NCI-H1105 treated with DMSO at 0.1 percent for 48 hours (cell line): ENCODE measurements at regions not wholly inside any gene's neighbourhood (a gene's known extent, or its start where the extent isn't known, plus 50 kb on each side); places are given as distances from the start of the nearest gene placed in this dataset.
A peak's percentile ranks its signal among the peaks of the same experiment; 100 is the strongest.
"Not testable (repeated sequence)": the region's sequence is repeated elsewhere in the genome, so short reads cannot be mapped to it uniquely, and the experiment has no call there.

Experiments used
- DNase-seq: peaks from one replicate; lab custom pipeline; 2025; lab: John Stamatoyannopoulos, UW

DNA sequence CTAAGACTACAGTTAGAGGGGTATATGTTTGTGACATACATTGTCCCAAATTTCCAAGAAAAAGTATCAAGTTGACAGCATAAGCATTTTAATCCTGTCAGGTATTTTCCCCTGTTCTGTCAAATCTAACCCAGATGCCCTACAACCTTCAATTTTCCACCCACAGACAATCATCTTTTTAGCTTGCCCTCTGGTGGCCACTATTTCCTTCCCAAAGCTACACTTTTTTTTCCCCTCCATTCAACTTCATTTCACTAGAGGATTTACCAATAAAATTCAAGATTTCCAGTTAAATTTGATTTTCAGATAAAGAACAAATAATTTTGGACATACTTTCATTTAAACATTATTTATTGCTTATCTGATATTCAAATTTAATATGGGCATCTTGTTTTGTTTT, 286.6 kb downstream of the TENT5A start:
- peak; percentile 26 for DNase-seq

DNA sequence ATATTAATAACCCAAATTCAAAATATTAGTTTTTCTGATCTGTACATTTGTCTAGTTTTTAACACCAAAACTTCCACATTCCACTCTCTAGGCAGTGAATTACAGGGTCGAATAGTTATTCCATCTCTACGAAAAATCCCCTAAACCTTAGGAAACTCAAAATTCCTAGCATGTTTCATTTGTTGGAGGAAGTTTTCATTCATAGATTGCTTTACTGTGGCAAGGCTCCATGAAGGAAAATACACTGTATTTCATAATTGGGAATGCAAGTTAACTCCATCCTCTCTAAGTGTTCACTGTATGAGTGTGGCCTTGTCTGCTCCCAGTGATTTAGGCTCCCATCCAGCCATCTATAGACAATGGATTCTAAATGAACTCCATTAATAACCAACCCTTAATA, 296.1 kb downstream of the TENT5A start:
- DNase-seq, result no peak

GRCh38 chr6:81455641-81456040, 296.8 kb downstream of the TENT5A start:
- DNase-seq, result no peak

DNA sequence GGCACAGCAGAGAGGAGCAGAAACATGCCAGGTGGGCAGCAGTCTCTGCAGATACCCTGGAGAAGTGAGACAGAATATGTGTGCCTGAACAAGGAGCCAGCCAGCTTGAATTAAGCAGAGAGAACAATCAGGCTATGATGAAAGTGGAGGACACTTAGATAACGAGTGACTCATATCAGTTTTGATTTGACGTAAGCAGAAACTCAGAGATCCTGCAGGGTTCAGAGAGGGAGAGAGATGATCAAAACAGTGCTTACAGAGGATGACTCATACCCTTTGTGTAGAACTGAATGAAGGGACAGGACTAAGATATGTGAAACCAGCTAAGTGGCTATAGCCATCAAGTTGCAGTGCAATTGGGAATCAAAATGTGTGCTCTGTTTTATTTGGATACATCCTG, 300.7 kb downstream of the TENT5A start:
- DNase-seq, result no peak

- DNase-seq, result no peak
Observed at GRCh38 chr6:81450180-81450579, 302.3 kb downstream of the TENT5A start.

GRCh38 chr6:81446509-81446908, 306.0 kb downstream of the TENT5A start:
- no peak for DNase-seq

DNA sequence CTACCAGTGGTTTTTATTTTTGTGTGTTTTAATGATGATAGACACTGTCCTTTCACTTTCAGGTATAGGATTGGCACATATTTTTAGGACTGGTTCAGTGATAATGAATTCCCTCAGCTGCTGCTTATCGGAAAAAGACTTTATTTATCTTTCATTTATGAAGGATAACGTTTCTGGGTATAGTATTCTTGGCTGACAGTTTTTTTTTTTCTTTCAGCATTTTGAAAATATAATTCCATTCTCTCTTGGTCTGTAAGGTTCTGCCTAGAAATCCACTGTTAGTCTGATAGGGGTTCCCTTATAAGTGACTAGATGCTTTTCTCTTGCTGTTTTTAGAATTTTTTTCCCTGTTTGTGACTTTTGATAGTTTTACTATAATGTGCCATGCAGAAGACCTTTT, 313.1 kb downstream of the TENT5A start:
- no peak for DNase-seq

DNA sequence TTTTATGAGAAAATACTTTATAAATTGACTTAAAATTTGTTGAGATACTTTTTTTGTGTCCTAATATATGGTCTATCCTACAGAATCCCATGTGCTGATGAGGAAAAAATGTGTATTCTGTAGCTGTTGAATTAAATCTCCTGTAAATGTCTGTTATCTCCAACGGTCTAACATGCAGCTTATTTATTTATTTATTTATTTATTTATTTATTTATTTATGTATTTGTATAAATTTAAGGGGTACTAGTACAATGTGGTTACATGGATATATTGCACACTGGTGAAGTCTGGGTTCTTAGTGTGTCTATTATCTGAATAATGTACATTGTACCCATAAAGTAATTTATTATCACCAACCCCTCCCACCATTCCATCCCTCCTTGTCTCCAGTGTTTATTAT, 315.5 kb downstream of the TENT5A start:
- DNase-seq, result no peak

GRCh38 chr6:81413306-81413705, 339.2 kb downstream of the TENT5A start:
- no peak for DNase-seq

DNA sequence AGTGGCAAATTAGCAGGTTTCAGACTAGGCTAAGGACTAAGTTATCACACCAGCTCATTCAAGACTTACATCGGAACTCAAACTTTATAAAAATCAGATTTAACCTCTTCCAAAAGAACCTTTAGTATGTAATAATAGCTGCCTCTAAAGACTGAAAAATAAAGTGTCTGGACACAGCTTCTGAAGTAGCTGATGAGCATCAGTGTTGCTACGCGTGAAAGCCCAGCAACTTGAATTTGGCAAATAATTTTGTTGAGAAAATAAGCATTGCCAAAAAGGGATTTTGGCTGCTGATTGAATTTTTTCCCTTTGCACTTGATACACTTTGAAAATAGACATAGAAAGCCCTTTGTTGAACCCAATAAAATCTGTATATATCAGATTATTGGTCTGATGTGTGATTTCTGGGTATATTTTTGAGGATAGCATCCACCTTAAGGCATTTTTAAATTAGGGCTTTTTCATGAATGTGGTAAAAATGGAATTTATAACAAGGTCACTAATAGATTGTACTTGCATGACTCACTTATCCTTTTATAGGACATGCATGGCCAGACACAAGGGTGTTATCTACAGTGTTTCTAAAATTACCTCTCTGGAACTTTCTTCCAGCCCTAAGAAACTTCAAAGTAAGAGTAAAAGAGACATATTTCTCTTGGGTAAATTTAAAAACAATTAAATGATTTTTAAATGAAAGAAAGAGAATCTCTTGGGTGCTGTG, 350.4 kb downstream of the TENT5A start:
- no peak for DNase-seq

GRCh38 chr6:81396916-81397315, 355.6 kb downstream of the TENT5A start:
- no peak for DNase-seq

GRCh38 chr6:81387163-81387562, 365.3 kb downstream of the TENT5A start:
- DNase-seq, result no peak

GRCh38 chr6:81384921-81385320, 367.6 kb downstream of the TENT5A start:
- no peak for DNase-seq

DNA sequence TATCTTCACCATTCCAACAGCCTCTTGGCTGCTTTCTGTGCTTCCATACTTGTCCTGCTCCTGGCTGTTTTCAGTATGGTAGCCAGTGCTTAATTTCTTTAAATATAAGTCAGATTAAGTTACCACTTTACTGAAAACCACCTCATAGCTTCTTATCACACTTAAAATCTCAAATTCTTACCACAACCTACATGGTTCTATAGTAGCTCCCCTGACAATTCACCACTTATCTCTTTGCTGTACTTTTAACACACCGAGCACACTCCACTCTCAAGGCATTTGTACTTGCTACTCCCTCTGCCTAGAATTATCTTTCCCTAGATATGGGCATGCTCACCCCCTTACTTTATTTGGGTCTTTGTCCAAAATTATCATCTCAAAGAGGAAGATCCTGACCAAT, 369.0 kb downstream of the TENT5A start:
- DNase-seq, result no peak

- no peak for DNase-seq
Observed at GRCh38 chr6:81382852-81383251, 369.6 kb downstream of the TENT5A start.

- no peak for DNase-seq
Observed at GRCh38 chr6:81381382-81381916, 371.0 kb downstream of the TENT5A start.

GRCh38 chr6:81380718-81381338, 371.7 kb downstream of the TENT5A start:
- DNase-seq, result no peak

DNA sequence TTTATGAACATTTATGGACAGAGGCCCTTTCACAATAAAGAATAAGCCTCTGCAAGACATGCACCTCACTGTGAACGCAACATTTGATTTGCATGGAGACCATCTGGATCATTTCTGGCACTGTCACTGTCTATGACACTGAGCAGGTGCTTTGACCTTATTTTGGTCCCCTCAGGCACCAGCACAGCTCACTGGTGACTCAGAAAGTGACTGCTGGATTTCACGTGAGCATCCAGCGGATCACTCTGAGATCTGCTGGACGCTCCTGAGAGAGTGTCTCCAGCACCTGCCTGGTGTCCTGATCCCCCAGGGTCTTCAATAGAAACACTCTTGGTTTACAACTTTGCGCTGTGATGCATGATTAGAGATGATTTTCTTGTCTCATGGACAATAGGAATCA, 375.7 kb downstream of the TENT5A start:
- DNase-seq, result no peak

GRCh38 chr6:81373414-81373813, 379.1 kb downstream of the TENT5A start:
- no peak for DNase-seq

DNA sequence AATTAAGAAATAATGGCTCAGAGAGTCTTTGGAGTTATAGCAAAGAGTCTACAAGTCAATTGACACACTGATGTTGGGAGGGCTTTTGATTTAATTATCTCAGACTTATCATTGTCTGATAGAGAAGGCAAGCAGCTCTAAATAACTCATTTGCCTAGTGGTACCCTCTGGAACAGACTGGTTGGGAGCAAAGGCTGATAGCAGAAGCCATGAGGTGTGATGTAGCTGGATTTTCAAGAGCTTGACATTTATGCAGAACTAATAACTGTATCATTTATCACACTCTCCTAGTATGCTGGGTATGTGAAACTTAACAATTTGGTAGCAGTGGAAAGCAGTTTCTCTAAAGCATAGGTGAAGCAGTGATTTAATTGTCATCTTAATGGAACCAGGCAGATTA, 380.6 kb downstream of the TENT5A start:
- no peak for DNase-seq

DNA sequence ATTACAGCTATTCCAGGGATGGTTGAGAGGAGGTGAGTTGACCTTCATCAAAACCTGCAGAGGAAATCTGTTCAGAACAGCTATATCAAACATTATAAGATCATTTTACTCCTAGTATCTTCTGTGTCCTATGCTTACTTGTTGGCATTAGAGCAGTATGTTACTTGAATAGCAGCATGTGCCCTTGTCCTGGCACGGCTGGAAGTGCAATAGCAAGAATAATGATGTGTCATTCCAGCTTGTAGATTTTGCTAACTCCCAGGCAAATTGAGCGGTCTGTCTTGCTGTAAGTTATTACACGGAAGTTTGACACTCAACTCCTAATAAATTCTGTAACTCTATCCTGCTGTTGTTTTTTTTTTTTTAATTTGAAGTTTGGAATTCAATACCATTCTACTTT, 385.5 kb downstream of the TENT5A start:
- DNase-seq, result no peak

DNA sequence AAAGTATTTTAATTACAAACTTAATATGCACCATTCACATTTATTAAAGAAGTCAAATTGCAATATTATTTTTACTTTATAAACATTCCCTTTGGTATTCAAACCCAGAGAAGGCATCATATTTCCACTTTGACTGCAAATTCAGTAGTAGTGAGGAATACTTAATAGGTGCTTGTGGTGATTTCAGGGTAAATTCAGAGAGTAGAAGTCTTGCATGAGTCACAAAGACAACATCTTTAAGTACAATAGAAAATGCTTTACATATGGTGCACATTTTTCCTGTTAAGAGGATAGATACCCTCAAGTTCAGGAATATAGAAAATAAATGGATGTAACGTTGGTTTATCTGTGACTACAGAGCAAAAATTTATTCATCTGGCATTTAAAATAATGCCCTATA, 390.2 kb downstream of the TENT5A start:
- no peak for DNase-seq

- DNase-seq, result no peak
Observed at GRCh38 chr6:81353262-81353661, 399.2 kb downstream of the TENT5A start.

DNA sequence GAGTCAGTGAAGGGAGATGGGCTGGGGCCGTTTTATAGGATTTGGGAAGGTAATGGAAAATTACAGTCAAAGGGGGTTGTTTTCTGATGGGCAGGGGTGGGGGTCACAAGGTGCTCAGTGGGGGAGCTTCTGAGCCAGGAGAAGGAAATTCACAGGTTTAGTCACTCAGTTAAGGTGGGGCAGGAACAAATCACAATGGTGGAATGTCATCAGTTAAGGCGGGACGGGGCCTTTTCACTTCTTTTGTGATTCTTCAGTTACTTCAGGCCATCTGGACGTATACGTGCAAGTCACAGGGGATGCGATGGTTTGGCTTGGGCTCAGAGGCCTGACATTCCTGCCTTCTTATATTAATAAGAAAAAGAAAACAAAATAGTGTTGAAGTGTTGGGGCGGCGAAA, 408.5 kb downstream of the TENT5A start:
- DNase-seq, result not testable (repeated sequence)
